Activated CD4-positive, alpha-beta T cell treated with anti-CD3 and anti-CD28 coated beads, Interleukin-2, amount 50 U/mL, for 48 hours (primary cell): ENCODE measurements at regions not wholly inside any gene's neighbourhood (a gene's known extent, or its start where the extent isn't known, plus 50 kb on each side); places are given as distances from the start of the nearest gene placed in this dataset.
"Not testable (repeated sequence)": the region's sequence is repeated elsewhere in the genome, so short reads cannot be mapped to it uniquely, and the experiment has no call there.

Experiments
- DNase-seq, 2 experiments: peaks; one replicate each; pipeline ENCODE4 v3.0.0-alpha.2; 2020

DNA sequence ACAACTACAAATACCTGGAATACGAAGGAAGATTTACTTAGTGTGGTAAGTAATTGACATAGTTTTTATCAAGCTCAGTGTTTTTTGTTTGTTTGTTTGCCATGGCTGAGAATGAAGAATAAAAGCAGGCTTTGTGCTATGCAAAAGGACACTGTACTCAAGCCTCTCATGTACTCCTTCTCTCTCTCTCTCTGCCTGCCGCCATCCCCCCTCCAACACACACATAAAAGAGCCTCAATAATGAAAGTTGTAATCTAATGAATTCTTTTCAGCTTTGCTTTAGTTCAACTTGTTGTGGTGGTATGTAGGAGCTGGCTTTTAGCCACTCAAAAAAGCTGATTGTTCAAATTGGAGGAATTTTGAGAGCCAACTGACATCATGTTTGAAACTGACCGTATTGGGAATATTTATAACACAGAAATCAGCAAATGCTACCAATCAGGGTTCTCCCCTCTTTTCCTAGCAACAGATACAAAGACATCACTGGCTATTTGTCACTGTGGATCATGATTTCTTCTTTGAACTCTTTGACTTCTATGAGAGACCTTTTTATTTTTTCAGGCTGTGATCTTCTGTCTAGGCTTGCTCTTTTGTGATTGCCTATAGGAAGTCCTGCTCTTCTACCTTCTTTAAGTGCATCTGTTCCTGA, 1148.8 kb downstream of the RAPGEF2 start:
- no peak for DNase-seq

DNA sequence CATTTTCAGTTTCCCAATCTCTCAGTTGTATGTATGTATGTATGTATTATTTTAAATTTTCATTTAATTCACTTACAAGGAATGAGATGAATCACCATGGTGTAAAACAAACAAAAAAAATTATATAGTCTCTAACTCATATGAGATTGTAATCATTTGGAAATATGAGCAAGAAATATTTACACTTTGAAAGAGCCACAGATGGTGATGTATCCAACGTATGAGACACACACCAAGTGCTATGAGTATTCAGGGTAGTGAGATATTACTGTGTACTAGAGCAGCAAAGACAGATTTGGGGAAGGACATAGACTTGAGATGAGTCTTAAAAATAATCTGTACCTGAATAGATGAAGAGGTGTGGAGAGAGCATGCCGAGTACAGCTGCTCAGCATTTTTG, 1154.4 kb downstream of the RAPGEF2 start:
- no peak for DNase-seq

DNA sequence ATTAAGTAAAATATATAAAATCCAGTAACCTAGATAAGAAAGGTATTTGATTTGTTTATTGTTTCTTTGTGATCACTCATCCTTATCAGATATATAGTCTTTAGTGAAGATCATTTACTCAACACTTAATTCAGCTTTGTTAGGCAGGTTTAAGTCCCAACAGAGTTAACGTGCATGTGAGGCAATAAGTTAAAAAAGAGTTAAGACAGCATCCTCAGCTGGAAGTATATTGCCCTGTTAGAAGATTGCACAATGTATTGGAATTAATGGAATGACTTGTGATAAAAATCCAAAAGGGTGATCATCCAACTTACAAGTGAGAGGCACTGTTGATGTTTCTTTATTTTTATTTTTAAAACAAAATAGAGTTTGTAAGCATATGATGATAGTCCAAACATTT, 1162.1 kb downstream of the RAPGEF2 start:
- DNase-seq, result no peak

DNA sequence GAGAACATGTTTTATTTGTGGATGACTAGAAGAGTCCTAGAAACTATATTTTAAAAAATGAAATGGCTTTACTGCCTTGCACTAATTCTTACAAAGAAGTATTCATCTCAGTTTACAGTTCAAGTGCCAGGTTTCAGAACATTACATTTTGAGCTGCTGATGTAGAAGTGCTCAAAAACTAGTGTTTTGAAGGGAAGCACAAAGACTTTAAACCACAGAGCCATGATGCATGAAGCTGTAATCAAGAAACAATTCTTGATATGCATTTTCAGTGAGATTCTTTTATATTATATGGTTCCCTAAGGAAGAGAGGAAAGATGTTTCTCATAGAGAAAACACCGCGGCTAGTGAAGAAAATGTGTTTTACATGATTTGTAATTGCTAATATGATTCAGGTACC, 1163.0 kb downstream of the RAPGEF2 start:
- no peak for DNase-seq

DNA sequence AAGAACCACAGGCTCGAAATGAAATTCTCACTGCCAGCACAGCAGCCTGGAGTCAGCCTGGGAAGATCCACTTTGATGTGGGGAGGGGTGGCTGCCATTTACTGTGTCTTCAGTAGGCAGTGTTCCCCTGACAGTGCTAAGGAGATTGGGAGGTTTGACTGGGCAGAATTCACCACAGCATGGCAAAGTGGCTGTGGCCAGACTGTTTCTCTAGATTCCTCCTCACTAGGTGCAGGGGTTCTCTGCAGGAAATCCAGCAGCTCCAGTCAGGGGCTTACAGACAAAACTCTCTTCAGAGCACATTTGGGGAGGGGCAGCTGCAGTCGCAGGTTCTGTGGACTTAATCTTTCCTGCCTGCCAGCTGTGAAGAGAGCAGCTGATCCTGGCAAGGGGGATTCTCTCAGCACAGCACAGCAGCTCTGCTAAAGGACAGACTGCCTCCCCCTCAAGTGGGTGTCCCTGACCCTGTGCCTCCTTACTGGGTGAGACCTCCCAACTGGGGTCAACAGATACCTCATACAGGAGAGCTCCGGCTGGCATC, 1174.0 kb downstream of the RAPGEF2 start:
- no peak for DNase-seq

DNA sequence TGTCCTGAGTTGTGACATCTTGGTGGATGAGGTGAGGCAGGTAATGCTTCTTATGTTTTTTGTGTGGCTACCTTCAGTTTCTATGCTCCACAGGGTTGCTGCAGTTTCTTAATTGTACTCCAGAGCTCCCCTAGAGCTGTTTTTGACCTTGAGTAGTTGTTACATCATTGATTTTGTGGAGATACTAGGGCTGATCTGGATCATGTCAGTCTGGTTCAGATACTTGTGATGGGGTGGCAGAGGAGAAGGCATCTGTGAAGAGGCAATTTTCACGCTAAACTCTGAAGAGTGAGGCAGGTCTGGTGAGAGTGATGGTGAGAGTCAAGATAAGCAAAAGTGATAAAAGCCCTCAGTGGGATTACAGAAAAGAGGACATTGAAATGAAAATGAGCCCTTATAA, 1180.2 kb downstream of the RAPGEF2 start:
- no peak for DNase-seq

DNA sequence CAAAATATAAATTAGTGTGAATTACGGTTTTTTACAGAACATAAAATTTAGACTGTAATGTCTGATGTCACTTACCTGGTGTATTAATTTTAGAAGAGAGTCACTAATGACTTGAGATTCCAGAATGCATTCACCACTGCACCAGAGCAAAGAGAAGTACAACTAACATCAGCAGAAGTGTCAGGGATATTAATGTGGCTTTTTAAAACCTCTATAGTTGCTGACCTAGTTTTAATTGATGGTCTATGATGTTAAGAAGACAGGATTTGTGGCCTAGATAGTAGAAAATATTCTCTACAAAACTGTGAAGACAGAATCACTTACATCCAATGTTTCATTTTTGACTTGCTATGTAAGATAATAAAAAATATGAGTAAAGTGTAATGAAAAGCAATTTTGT, 1181.6 kb downstream of the RAPGEF2 start:
- no peak for DNase-seq

DNA sequence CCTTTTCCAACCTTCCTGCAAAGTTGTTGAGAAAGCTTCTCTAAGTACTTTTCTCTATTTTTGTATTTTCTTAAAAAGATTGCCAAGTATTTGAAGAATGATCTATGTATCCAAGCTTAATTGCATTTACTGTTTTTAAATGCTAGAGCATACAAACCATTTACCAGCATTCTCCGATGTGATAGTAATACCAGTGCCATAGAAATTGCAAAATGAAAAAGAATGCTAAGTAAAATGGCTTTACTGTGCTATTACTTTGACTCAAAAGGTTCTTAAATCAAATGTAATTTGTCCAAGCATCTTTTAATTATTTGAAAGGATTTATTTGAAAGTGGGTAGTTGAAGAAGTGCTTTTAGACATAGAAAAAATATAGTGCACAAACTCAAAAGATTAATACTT, 1183.2 kb downstream of the RAPGEF2 start:
- no peak for DNase-seq

DNA sequence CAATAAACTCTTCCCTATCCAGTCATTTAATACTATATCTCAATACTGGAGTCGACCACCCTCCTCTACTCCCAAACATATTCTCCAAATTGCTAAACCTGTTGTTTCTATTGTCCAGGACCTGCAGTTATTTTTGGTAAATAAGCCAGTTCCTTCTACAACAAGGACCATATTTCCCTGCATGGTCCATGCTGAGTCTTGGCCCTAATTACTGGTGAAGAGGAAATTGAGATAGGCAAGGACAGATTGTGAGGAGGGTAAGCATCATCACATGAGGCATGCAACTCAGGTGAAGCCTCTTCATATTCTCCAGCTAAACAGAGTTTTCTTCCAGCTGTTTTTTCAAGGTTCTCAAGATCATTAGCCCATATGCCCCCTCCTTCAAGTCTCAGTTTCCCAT, 1193.6 kb downstream of the RAPGEF2 start:
- no peak for DNase-seq

DNA sequence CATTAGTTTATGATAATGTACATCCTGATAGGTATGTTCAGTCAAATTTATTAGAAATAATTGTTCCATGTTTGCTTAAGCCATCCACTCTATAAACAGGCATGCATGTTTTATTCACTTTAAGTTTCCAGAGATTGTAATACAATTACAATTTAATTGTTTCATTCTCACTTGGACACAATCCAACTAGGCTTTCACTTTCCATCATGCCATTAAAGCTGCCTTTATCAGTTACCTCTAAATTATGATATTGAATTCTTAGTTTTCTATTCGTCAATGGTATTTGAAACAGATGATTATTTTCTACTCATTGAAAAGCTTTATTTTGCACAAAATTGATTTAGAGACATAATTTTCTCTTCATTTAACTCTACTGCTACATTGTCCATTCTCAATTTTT, 1196.3 kb downstream of the RAPGEF2 start:
- no peak for DNase-seq

DNA sequence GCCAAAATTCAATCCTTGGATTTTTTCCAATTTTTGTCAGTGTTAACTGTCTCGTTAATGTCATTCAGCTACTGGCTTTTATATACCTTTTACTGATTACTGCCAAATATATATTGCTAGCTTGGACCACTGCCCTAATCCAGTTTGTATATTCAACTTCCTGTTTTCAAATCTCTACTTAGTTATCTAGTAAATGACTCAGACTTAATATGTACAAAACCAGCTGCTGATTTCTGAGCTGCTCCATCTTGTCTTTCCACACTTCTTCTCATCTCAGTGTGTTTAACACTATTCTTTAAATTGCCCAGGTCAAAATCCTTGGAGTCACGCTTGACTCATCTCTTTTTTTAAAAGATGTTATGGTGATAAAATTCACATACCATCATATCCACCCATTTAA, 1196.7 kb downstream of the RAPGEF2 start:
- no peak for DNase-seq

DNA sequence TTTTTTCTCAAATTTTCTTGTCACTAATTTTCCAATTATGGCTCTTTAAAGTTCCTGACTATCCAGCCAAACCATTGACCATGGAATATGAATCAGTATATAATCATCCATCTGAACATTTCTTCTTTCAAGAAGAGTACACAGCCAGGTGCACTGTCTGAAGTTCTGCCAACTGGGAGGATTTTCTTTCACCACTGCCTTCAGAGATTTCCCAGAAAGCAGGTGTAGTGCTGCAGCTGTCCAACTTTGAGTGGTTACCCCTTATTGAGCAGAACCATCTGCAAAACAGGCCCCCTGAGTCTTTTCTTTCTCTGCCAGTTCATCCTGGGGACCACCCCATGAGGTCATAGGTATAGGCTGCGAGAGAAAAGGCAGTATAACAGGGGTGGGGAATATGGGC, 1213.2 kb downstream of the RAPGEF2 start:
- no peak for DNase-seq

DNA sequence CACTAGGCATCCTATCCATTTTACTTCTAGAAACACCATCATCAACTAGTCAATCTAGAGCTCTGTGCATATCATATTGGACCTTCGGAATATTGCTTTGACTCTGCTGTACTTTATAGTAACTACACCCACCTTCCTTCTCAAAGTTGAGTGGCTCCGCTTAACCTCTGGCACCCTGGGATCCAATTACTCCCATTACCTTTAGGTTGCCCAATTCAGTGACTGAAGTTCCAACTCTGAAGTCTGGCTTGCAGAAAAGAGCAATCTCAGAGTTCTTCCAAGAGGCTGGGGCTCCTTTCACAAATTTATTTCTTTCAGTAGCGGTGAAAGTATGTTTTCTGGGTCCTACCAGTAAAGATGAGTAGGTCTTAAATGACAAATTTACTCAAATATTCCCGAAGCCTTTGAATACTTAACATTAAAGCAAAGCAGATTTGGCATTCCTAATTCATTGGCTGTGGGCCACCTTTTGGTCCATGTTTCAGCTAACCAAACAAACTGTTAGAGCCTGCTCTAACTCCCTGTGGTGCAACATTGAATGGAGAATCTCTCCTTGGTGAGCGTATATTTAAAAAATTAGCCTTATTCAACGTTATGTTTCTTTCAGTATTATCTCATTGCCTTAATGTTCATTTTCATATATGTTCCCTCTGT, 1215.8 kb downstream of the RAPGEF2 start:
- no peak for DNase-seq

DNA sequence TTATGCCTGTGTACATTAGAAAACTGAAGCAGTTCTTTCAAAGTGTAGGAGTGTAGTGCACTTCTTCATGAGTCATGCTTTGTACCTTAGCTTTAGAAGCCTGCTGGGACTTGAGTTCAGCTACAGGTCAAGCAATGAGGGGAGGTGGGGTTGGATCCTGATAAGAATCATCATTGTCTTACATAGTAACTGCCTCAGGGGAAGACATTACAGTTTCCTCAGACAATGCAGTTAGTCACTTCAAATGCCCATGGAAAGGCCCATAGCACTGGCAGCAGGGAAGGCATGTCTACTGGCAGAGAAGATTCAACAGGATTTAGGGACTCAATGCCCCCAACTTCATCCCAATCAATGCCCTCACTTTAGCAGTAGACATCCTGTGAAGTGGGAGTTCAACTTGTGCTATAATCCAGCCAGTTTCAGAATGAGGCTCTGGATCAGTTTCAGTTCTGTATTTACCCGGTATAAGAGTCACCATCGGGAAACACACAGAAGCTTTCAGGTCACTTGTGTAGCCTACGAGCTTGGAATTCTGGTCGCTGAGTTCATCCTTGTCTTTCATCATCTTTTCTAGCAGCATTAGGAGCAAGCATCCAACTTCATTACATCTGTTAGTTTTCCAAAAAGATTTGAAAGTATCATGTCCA, 1216.5 kb downstream of the RAPGEF2 start:
- no peak for DNase-seq

DNA sequence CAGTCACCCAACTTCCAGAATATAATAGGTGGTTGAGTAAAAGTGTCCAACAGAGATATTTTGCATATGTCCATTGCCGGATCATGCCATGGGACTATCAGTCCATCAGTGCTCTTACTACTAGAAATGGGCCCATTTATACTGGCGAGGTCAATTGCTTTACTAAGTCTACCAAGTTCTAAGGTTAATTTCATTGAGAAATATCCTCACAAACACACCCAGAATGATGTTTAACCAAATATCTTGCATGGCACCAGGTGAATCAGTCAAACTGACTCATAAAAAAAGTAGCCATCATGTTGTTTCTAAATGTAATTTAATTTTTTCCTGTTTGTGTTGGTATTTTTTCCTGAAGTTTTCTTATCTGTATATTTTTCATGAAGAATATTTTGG, 1217.0 kb downstream of the RAPGEF2 start:
- DNase-seq, result no peak

DNA sequence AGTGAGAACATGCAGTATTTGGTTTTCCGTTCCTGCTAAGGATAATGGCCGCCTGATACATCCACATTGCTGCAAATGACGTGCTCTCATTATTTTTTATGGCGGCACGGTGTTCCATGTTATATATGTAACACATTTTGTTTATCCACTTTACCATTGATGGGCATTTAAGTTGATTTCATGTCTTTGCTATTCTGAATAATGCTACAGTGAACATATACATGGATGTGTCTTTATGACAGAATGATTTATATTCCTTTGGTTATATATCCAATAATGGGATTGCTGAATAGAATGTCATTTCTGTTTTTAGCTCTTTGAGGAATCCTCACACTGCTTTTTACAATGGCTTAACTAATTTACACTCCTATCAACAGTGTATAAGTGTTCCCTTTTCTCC, 1223.2 kb downstream of the RAPGEF2 start:
- DNase-seq, result no peak

DNA sequence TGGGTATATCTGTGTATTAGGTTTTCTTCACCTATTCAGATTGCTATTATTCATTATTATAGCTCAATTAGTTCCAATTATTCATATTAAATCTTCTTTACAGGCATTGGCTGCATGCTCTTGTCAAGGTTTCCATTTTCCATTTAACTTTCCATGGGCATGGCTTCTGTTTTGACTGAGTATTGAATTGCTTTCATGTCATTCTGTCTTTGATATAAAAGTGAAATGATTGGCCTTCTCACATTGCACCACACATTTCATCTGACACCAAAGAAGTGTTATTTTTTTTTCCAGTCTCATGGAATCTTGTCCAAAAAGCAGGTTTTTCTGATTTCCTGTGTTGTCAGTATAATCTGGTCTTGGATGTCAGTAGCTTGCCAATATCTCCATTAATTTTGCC, 1244.3 kb downstream of the RAPGEF2 start:
- DNase-seq, result no peak

DNA sequence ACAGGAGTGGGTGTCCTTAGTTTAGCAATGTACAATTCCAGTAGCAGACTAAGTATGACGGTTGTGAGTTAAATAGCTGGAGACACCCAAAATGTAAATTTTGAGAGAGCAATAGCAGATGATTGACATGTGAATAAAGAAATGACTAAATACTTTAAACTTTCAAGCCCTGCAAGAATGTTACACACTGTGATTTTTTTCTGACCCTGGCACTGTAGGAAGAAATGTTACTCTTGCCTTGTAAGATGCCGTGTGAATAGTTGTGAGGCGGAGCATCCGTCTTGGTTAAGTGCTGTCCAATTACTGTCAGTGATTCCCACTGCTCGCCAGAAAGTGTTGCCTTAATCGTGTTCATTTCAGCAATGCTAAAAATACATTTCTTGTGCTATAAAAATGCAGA, 1248.1 kb downstream of the RAPGEF2 start:
- DNase-seq, result no peak

DNA sequence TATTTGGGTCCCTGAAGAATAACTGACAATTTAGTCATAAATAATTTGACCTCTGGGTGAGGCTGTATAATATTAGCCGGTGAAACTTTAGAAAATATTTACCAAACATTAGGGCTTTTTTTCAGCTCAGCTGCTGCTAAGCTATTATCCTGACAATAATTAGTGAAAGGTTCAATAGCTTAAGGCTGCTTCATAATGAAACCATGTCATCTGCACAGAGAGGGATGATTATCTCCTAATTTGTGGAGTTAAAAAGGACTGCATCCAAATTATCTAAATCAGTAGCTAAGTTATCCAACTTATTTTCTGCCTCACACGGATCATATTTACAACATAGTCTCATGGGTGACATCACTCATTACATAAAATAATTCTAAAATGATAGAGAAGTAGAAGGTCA, 1249.8 kb downstream of the RAPGEF2 start:
- DNase-seq, result no peak

DNA sequence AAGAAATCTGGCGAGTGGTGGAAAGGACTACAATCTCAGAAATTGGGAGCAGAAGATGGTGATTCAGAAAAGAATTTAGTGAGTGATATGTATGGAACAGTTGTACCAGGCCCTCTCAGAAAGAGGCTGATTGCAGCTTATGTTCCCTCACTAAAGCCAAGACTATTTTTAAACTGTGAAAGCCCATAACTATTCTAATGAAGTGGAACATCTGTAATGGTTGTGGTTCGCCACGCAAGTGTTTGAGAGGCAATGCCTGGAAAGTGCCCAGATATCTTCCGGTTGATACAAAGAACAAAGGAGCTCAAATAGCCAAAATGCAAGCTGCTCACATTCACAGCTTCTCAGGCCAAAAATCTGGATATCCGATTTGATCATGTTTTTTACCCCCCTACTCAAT, 1250.7 kb downstream of the RAPGEF2 start:
- no peak for DNase-seq

DNA sequence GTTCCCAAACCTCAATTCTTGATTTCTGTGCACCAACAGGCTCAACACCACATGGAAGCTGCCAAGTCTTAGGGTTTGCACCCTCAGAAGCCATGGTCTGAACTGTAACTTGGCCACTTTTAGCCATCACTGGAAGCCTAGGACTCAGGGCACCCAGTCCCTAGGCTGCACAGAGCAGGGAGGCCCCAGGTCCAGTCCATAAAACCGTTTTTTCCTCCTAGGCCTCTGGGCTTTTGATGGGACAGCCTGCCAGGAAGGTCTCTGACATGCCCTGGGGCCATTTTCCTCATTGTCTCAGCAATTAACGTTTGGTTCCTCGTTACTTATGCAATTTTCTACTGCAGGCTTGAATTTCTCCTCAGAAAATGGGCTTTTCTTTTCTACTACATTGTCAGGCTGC, 1259.6 kb downstream of the RAPGEF2 start:
- no peak for DNase-seq

DNA sequence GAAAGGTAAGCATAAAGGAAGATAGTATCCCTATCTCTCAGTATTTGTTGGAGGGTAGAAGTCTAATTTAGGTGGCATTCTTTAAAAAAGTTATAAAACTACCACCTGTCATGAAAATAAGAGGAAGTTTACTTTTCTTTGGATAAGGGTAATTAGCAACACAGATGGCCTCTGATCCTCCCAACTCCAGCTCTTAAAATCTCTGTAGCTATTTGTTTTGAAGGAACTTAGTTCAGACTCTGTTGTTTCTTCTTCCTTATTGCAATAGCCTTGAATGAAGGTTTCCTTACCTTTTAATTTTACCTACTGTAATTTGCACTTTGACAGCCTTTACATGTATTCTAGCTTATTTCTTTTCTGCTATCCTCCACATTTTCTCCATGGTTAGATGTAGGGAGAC, 1261.3 kb downstream of the RAPGEF2 start:
- no peak for DNase-seq

DNA sequence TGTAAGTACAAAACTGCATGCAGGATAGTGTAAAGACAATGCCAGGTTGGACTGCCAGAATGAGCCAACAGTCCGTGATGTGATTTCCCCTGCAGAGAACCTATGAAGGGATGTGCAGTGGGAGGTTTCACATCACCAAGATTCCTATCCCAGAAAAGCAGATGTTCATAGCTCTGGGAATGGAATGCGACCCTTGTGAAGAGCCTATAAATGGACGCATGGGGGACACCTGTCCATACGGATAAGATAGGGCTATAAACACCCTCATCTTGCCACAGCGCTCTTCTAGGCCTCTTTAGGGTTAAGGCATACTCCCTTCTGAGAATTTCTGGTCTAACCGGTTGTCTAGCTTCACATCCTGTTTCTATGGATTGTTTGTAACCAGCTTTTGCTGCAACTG, 1261.8 kb downstream of the RAPGEF2 start:
- not testable (repeated sequence) for DNase-seq

DNA sequence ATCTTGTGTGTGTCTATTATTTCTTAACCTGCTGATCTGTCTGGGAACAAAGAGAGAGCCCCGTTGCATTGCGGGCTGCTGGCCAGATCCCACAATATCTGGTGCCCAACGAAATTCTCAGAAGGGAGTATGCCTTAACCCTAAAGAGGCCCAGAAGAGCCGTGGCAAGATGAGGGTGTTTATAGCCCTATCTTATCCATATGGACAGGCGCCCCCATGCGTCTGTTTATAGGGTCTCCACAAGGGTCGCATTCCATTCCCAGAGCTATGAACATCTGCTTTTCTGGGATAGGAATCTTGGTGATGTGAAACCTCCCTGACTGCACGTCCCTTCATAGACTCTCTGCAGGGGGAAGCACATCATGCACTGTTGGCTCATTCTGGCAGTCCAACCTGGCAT, 1262.5 kb downstream of the RAPGEF2 start:
- not testable (repeated sequence) for DNase-seq
